ENCODE measurements at regions not wholly inside any gene's neighbourhood (a gene's known extent, or its start where the extent isn't known, plus 50 kb on each side); places are given as distances from the start of the nearest gene placed in this dataset.

- DNase-seq (ENCODE audit: low read depth), result no peak
These were observed 247.5 kb downstream of the MBNL1 start for GRCh38 chr3:152516216-152516615.

GRCh38 chr3:152517502-152517901 lies 248.8 kb downstream of the MBNL1 start:
- DNase-seq (ENCODE audit: low read depth), result no peak

GRCh38 chr3:152518346-152518745 lies 249.6 kb downstream of the MBNL1 start:
- DNase-seq (ENCODE audit: low read depth), result no peak

GRCh38 chr3:152519376-152519775 lies 250.6 kb downstream of the MBNL1 start:
- DNase-seq (ENCODE audit: low read depth), result no peak

- no peak for DNase-seq (ENCODE audit: low read depth)
These were observed 253.3 kb downstream of the MBNL1 start for GRCh38 chr3:152522036-152522435.

- DNase-seq (ENCODE audit: low read depth), result peak; percentile 33
These were observed 255.7 kb downstream of the MBNL1 start for GRCh38 chr3:152524198-152525140.

- no peak for DNase-seq (ENCODE audit: low read depth)
These were observed 263.0 kb downstream of the MBNL1 start for GRCh38 chr3:152531717-152532116.

- DNase-seq (ENCODE audit: low read depth), result no peak
These were observed 269.8 kb downstream of the MBNL1 start for GRCh38 chr3:152538518-152538917.

GRCh38 chr3:152539191-152539764 lies 270.5 kb downstream of the MBNL1 start:
- DNase-seq (ENCODE audit: low read depth), result no peak

GRCh38 chr3:152540120-152540519 lies 271.4 kb downstream of the MBNL1 start:
- no peak for DNase-seq (ENCODE audit: low read depth)

- no peak for DNase-seq (ENCODE audit: low read depth)
These were observed 278.4 kb downstream of the MBNL1 start for GRCh38 chr3:152547153-152547552.

GRCh38 chr3:152549263-152549662 lies 280.5 kb downstream of the MBNL1 start:
- no peak for DNase-seq (ENCODE audit: low read depth)

- no peak for DNase-seq (ENCODE audit: low read depth)
These were observed 281.6 kb downstream of the MBNL1 start for GRCh38 chr3:152550284-152550683.

- DNase-seq (ENCODE audit: low read depth), result no peak
These were observed 280.0 kb upstream of the P2RY1 start for GRCh38 chr3:152554980-152555379.

- no peak for DNase-seq (ENCODE audit: low read depth)
These were observed 279.2 kb upstream of the P2RY1 start for GRCh38 chr3:152555666-152556291.

GRCh38 chr3:152556731-152557254 lies 278.1 kb upstream of the P2RY1 start:
- DNase-seq (ENCODE audit: low read depth), result no peak

- no peak for DNase-seq (ENCODE audit: low read depth)
These were observed 277.5 kb upstream of the P2RY1 start for GRCh38 chr3:152557302-152557999.

GRCh38 chr3:152558386-152558785 lies 276.5 kb upstream of the P2RY1 start:
- DNase-seq (ENCODE audit: low read depth), result no peak

- no peak for DNase-seq (ENCODE audit: low read depth)
These were observed 275.7 kb upstream of the P2RY1 start for GRCh38 chr3:152559246-152559645.

- DNase-seq (ENCODE audit: low read depth), result no peak
These were observed 270.5 kb upstream of the P2RY1 start for GRCh38 chr3:152564459-152564858.

GRCh38 chr3:152574461-152575079 lies 260.4 kb upstream of the P2RY1 start:
- peak; percentile 24 for DNase-seq (ENCODE audit: low read depth)

- DNase-seq (ENCODE audit: low read depth), result no peak
These were observed 256.2 kb upstream of the P2RY1 start for GRCh38 chr3:152578769-152579168.

Data from GM04504 (cell line).